NCI-H446 (cell line): ENCODE measurements at regions not wholly inside any gene's neighbourhood (a gene's known extent, or its start where the extent isn't known, plus 50 kb on each side); places are given as distances from the start of the nearest gene placed in this dataset.

Experiments
- DNase-seq, 2 experiments: peaks; one replicate each; lab custom pipeline; 2025; lab: John Stamatoyannopoulos, UW

GRCh38 chr14:86722612-86723253, 1192.8 kb downstream of the FLRT2 start:
- DNase-seq: no peak

- DNase-seq: no peak
Measured at GRCh38 chr14:86714575-86714974, 1184.6 kb downstream of the FLRT2 start.

- DNase-seq: no peak
Measured at GRCh38 chr14:86714153-86714552, 1184.2 kb downstream of the FLRT2 start.

- no peak for DNase-seq
Measured at GRCh38 chr14:86712727-86713126, 1182.8 kb downstream of the FLRT2 start.

- no peak for DNase-seq
Measured at GRCh38 chr14:86712176-86712575, 1182.2 kb downstream of the FLRT2 start.

- no peak for DNase-seq
Measured at GRCh38 chr14:86708846-86709339, 1178.9 kb downstream of the FLRT2 start.

- no peak for DNase-seq
Measured at GRCh38 chr14:86707071-86707470, 1177.1 kb downstream of the FLRT2 start.

GRCh38 chr14:86683561-86683960, 1153.6 kb downstream of the FLRT2 start:
- DNase-seq: no peak

GRCh38 chr14:86675059-86675458, 1145.1 kb downstream of the FLRT2 start:
- no peak for DNase-seq

GRCh38 chr14:86673523-86673969, 1143.6 kb downstream of the FLRT2 start:
- DNase-seq: no peak

GRCh38 chr14:86672080-86672479, 1142.1 kb downstream of the FLRT2 start:
- no peak for DNase-seq

- no peak for DNase-seq
Measured at GRCh38 chr14:86665975-86666374, 1136.0 kb downstream of the FLRT2 start.

GRCh38 chr14:86662334-86662733, 1132.4 kb downstream of the FLRT2 start:
- DNase-seq: no peak

GRCh38 chr14:86654558-86655184, 1124.7 kb downstream of the FLRT2 start:
- DNase-seq: peak; percentile 37 to 70

GRCh38 chr14:86652526-86652925, 1122.6 kb downstream of the FLRT2 start:
- no peak for DNase-seq

GRCh38 chr14:86646696-86647690, 1117.0 kb downstream of the FLRT2 start:
- DNase-seq: no peak

GRCh38 chr14:86646125-86646524, 1116.2 kb downstream of the FLRT2 start:
- DNase-seq: no peak

- no peak for DNase-seq
Measured at GRCh38 chr14:86641310-86641709, 1111.4 kb downstream of the FLRT2 start.

- no peak for DNase-seq
Measured at GRCh38 chr14:86640288-86640687, 1110.3 kb downstream of the FLRT2 start.

GRCh38 chr14:86639666-86640065, 1109.7 kb downstream of the FLRT2 start:
- DNase-seq: no peak

GRCh38 chr14:86639146-86639545, 1109.2 kb downstream of the FLRT2 start:
- no peak for DNase-seq

GRCh38 chr14:86627080-86627479, 1097.1 kb downstream of the FLRT2 start:
- no peak for DNase-seq
